Renal pelvis (tissue), 1 donor: ENCODE measurements at regions not wholly inside any gene's neighbourhood (a gene's known extent, or its start where the extent isn't known, plus 50 kb on each side); places are given as distances from the start of the nearest gene placed in this dataset.
A peak's percentile ranks its signal among the peaks of the same experiment; 100 is the strongest.
"Not testable (repeated sequence)": the region's sequence is repeated elsewhere in the genome, so short reads cannot be mapped to it uniquely, and the experiment has no call there.

Source experiments
- DNase-seq: peaks from one replicate; pipeline ENCODE4 v3.0.0-alpha.2; 2013

GRCh38 chrX:47302396-47302795 lies 68.0 kb upstream of the ZNF157 start:
- no peak for DNase-seq

DNA sequence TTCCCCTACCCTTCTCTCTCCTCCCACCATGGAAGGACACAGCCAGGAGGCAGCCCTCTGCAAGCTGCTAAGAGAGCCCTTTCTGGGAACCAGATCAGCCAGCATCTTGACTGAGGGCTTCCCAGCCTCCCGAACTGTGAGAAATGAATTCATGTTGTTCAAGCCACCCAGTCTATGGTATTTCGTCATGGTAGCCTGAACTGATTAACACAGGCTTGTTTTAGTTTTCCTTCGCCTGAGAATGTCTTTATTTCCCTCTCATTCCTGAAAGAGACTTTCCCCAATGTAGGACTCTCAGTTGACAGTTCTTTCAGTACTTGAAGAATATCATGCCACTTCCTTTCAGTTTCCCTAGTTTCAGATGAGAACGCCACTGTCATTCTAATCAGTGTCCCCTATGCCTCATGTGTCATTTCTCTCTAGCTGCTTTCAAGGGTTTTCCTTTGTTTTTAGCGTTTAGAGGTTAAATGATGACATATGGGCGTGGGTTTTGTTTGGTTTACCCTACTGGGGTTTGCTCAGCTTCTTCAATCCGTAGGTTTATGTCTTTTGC lies 63.8 kb upstream of the ZNF157 start:
- DNase-seq, result not testable (repeated sequence)

- peak; percentile 52 for DNase-seq
Observed at GRCh38 chrX:47311932-47312774, 58.2 kb upstream of the ZNF157 start.

- DNase-seq, result no peak
Observed at GRCh38 chrX:47313056-47313455, 57.3 kb upstream of the ZNF157 start.

- DNase-seq, result no peak
Observed at GRCh38 chrX:47316276-47317025, 53.9 kb upstream of the ZNF157 start.
